ENCODE measurements at regions not wholly inside any gene's neighbourhood (a gene's known extent, or its start where the extent isn't known, plus 50 kb on each side); places are given as distances from the start of the nearest gene placed in this dataset.
"Not testable (repeated sequence)": the region's sequence is repeated elsewhere in the genome, so short reads cannot be mapped to it uniquely, and the experiment has no call there.

DNA sequence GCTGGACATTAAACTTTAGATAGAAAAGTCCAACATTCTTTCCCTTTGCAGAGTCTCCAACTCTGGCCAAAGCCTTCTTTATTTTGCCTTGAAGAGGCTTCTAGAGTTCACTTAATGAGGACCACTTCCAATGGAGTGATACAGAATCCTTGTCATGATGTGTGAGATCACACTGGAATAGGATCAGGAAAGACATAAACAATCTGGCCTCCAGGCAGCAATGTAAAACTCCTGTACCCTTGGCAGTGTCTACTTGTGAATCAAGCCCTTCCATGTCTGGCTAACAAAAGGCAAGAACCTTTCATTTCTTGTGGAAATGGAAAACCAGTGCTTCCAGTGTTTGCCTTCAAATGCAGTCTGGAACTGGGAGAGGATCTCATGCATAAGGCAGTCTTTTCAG, 56.5 kb upstream of the FIBIN start:
- H3K36me3 Mint-ChIP-seq, result no peaks in the 10 kb centered on the region
- H3K9me3 Mint-ChIP-seq, result peaks cover 5 to 7% of the 10 kb centered on the region in 2 donors
- H3K27me3 Mint-ChIP-seq, result no peaks in the 10 kb centered on the region
- ATAC-seq (replicated peaks), result no peak
- no peak for DNase-seq
- H3K4me1 Mint-ChIP-seq, result no peaks in the 10 kb centered on the region
- H3K4me3 Mint-ChIP-seq, result no peak overlapping the region
- H3K27ac Mint-ChIP-seq, result no peak overlapping the region

DNA sequence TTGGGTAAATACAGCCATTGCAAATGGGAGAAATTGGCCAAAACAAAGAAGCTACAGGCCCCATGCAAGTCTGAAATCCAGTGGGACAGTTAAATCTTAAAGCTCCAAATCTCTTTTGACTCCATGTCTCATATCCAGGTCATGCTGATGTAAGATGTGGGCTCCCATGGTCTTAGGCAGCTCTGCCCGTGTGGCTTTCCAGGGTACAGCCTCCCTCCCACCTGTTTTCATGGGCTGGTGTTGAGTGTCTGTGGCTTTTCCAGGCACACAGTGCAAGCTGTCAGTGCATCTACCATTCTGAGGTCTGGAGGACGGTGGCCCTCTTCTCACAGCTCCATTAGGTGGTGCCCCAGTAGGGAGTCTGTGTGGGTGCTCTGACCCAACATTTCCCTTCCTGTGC, 53.4 kb upstream of the FIBIN start:
- H3K27me3 Mint-ChIP-seq, H3K27ac Mint-ChIP-seq: not testable (repeated sequence)

DNA sequence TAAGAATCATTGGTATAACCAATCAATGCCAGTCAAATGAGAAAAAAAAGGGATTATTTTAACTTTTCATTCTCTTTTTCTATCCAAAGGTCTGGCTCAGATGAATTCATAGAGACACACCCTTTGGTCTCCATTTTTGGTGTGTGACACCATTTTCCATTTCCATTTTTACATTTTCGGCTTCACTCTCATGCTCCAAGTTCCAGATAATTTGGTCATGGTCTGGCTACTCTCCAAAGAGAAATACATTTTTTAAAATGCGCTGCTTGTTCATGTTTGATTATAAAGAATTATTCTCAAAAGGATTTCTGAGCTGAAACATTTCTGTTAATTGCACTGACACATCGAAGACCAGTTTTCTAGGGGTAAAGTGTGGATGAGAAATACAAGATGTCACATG, 51.6 kb upstream of the FIBIN start:
- no peak overlapping the region for H3K27ac Mint-ChIP-seq
- no peak for ATAC-seq (replicated peaks)
- H3K4me3 Mint-ChIP-seq, result no peak overlapping the region

More for the DNA sequence above, 53.4 kb upstream of the FIBIN start:
- peak in 1 of 2 donors; percentile 7 for ATAC-seq (replicated peaks)
- not testable (repeated sequence) for H3K36me3 Mint-ChIP-seq, H3K4me1 Mint-ChIP-seq, DNase-seq, H3K9me3 Mint-ChIP-seq, H3K4me3 Mint-ChIP-seq

GRCh38 chr11:26943636-26944035, 50.3 kb upstream of the FIBIN start:
- Mint-ChIP-seq H3K4me3 (no peak overlapping the region), H3K4me1 (no peaks in the 10 kb centered on the region)
- ATAC-seq (replicated peaks), result no peak

More for the DNA sequence above, 51.6 kb upstream of the FIBIN start:
- H3K9me3 Mint-ChIP-seq, result peaks cover 5 to 9% of the 10 kb centered on the region in 2 donors
- no peaks in the 10 kb centered on the region for H3K27me3 Mint-ChIP-seq
- H3K36me3 Mint-ChIP-seq, result no peaks in the 10 kb centered on the region
- no peak for DNase-seq
- no peaks in the 10 kb centered on the region for H3K4me1 Mint-ChIP-seq

More at GRCh38 chr11:26943636-26944035, 50.3 kb upstream of the FIBIN start:
- H3K27me3 Mint-ChIP-seq, result no peaks in the 10 kb centered on the region
- peaks cover 7 to 14% of the 10 kb centered on the region in 2 donors for H3K9me3 Mint-ChIP-seq
- no peak for DNase-seq
- no peaks in the 10 kb centered on the region for H3K36me3 Mint-ChIP-seq
- H3K27ac Mint-ChIP-seq, result no peak overlapping the region
